Erythroblast (primary cell): ENCODE measurements at regions not wholly inside any gene's neighbourhood (a gene's known extent, or its start where the extent isn't known, plus 50 kb on each side); places are given as distances from the start of the nearest gene placed in this dataset.
"Not testable (repeated sequence)": the region's sequence is repeated elsewhere in the genome, so short reads cannot be mapped to it uniquely, and the experiment has no call there.

Experiments used
- GATA1 ChIP-seq: IDR thresholded peaks from 2 replicates; pipeline ENCODE4 v1.6.1; 2011; ENCODE audit warnings: low read depth, mild to moderate bottlenecking, control low read depth, low read length, moderate library complexity
- POLR2A ChIP-seq: IDR thresholded peaks from 2 replicates; pipeline ENCODE4 v1.6.1; 2011; ENCODE audit warnings: mild to moderate bottlenecking, low read length

DNA sequence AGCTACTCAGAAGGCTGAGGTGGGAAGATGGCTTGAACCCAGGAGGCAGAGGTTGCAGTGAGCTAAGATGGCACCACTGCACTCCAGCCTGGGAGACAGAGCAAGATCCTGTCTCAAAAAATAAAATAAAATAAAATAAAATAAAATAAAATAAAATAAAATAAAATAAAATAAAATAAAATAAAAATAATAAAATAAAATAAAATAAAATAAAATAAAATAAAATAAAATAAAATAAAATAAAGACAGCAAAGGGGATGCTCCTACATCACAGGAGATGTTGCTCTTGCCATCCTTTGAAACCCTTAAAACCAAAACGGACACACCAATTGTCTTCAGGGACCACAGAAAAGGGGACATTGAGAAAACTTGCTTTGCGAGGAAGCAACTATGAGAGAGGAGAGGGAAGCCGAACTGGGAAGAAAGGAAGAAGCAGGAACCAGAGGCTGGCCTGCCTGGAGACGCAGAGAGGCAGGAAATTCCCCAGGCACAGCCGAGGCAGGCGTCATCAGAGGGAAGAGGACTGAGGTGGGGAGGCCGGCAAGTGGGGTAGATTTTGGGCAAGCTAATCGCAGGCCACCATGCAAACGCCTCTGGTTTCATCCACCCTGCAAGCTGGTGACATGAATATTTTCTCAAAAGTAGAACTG lies 66.7 kb upstream of the USP9X start:
- TF ChIP-seq POLR2A, GATA1: not testable (repeated sequence)
